H1 (cell line): ENCODE measurements at regions not wholly inside any gene's neighbourhood (a gene's known extent, or its start where the extent isn't known, plus 50 kb on each side); places are given as distances from the start of the nearest gene placed in this dataset.

Source experiments
- CTCF ChIA-PET: fragments of 300-600 bp; sonication (Branson Sonifier 250); formaldehyde crosslinking; loops from one replicate; lab custom pipeline; 2021; ENCODE audit not compliant: partially characterized antibody; lab: Charles Lee
- POLR2A ChIA-PET: fragments of 300-600 bp; sonication (Branson Sonifier 250); formaldehyde crosslinking; loops from one replicate; lab custom pipeline; 2021; ENCODE audit warnings: inconsistent platforms; ENCODE audit not compliant: partially characterized antibody; lab: Charles Lee
- DNase-seq, 2 experiments: peaks; one replicate each; pipeline versions ENCODE4 v3.0.0 to v3.0.0-alpha.2; 2010 to 2022; ENCODE audit warnings: low spot score in 2 of 2, low read depth in 1 of 2, mixed read lengths in 1 of 2
- FAIRE-seq: peaks from 2 replicates; lab custom pipeline; 2011; peaks lifted over from hg19 to GRCh38; lab: Jason Lieb, UNC
- H2AFZ ChIP-seq: 2 replicates; pipeline ENCODE4 v1.8.1; 2012; ENCODE audit warnings: low read length, inconsistent platforms
- H2AK5ac ChIP-seq: 2 replicates; pipeline ENCODE4 v1.6.1; 2013; ENCODE audit warnings: low read depth, low read length
- H2BK120ac ChIP-seq: replicated peaks from 2 replicates; pipeline ENCODE3; 2013; ENCODE audit warnings: low read depth, low read length, inconsistent platforms
- H2BK12ac ChIP-seq: 2 replicates; pipeline ENCODE4 v1.6.1; 2013; ENCODE audit warnings: low read depth, low read length
- H2BK15ac ChIP-seq: 2 replicates; pipeline ENCODE4 v1.6.1; 2013; ENCODE audit warnings: low read length
- H2BK20ac ChIP-seq: 2 replicates; pipeline ENCODE4 v1.6.1; 2013; ENCODE audit warnings: low read length
- H2BK5ac ChIP-seq: 2 replicates; pipeline ENCODE4 v1.6.1; 2013; ENCODE audit warnings: low read depth, low read length
- H3K14ac ChIP-seq: 2 replicates; pipeline ENCODE4 v1.6.1; 2013; ENCODE audit warnings: inconsistent platforms; ENCODE audit not compliant: insufficient read length
- H3K18ac ChIP-seq: 2 replicates; pipeline ENCODE4 v1.6.1; 2013; ENCODE audit warnings: low read length; ENCODE audit errors: extremely low read depth
- H3K23ac ChIP-seq: 2 replicates; pipeline ENCODE4 v1.6.1; 2013; ENCODE audit warnings: inconsistent platforms; ENCODE audit not compliant: insufficient read length
- H3K23me2 ChIP-seq: 2 replicates; pipeline ENCODE4 v1.6.1; 2013; ENCODE audit warnings: low read depth, low read length
- H3K27ac ChIP-seq: 2 replicates; pipeline ENCODE4 v1.6.1; 2011; ENCODE audit warnings: low read depth, low read length, inconsistent platforms
- H3K27me3 ChIP-seq, 4 experiments: replicated peaks in 1 of 4; 1 replicate in 1 of 4; 2 replicates in 3 of 4; pipeline versions ENCODE4 v1.6.1 to v1.8.1; 2011 to 2013; ENCODE audit warnings: low read length in 3 of 4, mild to moderate bottlenecking in 3 of 4, inconsistent platforms in 2 of 4, mixed read lengths in 2 of 4, moderate library complexity in 1 of 4; ENCODE audit not compliant: control insufficient read depth in 3 of 4, insufficient read depth in 3 of 4; ENCODE audit errors: extremely low read depth in 1 of 4
- H3K36me3 ChIP-seq, 4 experiments: 2 replicates each; pipeline versions ENCODE4 v1.6.1 to v1.8.1; 2011 to 2013; ENCODE audit warnings: mild to moderate bottlenecking in 4 of 4, low read length in 3 of 4, moderate library complexity in 2 of 4, control low read depth in 1 of 4, inconsistent platforms in 1 of 4; ENCODE audit not compliant: insufficient read depth in 4 of 4, control insufficient read depth in 2 of 4
- H3K4ac ChIP-seq: replicated peaks from 2 replicates; pipeline ENCODE3; 2013; ENCODE audit warnings: low read length, low read depth, mixed read lengths, inconsistent platforms; ENCODE audit not compliant: insufficient read length
- H3K4me1 ChIP-seq, 4 experiments: replicated peaks in 1 of 4; 1 replicate in 1 of 4; 2 replicates in 3 of 4; pipeline versions ENCODE4 v1.6.1 to v1.8.1; 2011 to 2013; ENCODE audit warnings: low read length in 3 of 4, inconsistent platforms in 2 of 4, mixed read lengths in 1 of 4; ENCODE audit not compliant: insufficient read depth in 4 of 4, control insufficient read depth in 3 of 4
- H3K4me2 ChIP-seq, 2 experiments: 2 replicates each; pipeline versions ENCODE4 v1.6.1 to v1.8.1; 2011 to 2013; ENCODE audit warnings: low read depth in 2 of 2, low read length in 2 of 2, control low read depth in 1 of 2, inconsistent platforms in 1 of 2, mild to moderate bottlenecking in 1 of 2; ENCODE audit not compliant: insufficient read depth in 1 of 2
- H3K4me3 ChIP-seq, 4 experiments: fragments of 200-600, 300-600 bp in 1 of 4; sonication (generic), shearing (Covaris generic), sonication (Bioruptor Twin) in 1 of 4; 2 replicates each; pipeline versions ENCODE4 v1.5.1 to v1.8.1; 2011 to 2016; ENCODE audit warnings: low read length in 4 of 4, low read depth in 3 of 4, control low read depth in 2 of 4, inconsistent platforms in 2 of 4, mild to moderate bottlenecking in 2 of 4, mixed read lengths in 1 of 4, moderate library complexity in 1 of 4; ENCODE audit not compliant: insufficient read depth in 2 of 4; ENCODE audit errors: extremely low read depth in 1 of 4
- H3K56ac ChIP-seq: replicated peaks from 2 replicates; pipeline ENCODE3; 2013; ENCODE audit warnings: low read depth, mild to moderate bottlenecking, mixed read lengths, low read length, inconsistent platforms; ENCODE audit not compliant: insufficient read length
- H3K79me1 ChIP-seq: 2 replicates; pipeline ENCODE4 v1.6.1; 2013; ENCODE audit warnings: low read depth, low read length, control low read depth
- H3K79me2 ChIP-seq, 2 experiments: 2 replicates each; pipeline versions ENCODE4 v1.6.1 to v1.8.1; 2012 to 2013; ENCODE audit warnings: low read length in 2 of 2, mild to moderate bottlenecking in 2 of 2, inconsistent platforms in 1 of 2; ENCODE audit not compliant: insufficient read depth in 2 of 2, control insufficient read depth in 1 of 2
- H3K9ac ChIP-seq, 4 experiments: replicated peaks in 1 of 4; 1 replicate in 1 of 4; 2 replicates in 3 of 4; pipeline versions ENCODE4 v1.6.1 to v1.8.1; 2011 to 2013; ENCODE audit warnings: low read depth in 3 of 4, low read length in 3 of 4, control low read depth in 2 of 4, mild to moderate bottlenecking in 2 of 4, moderate library complexity in 2 of 4, inconsistent platforms in 1 of 4; ENCODE audit errors: extremely low read depth in 1 of 4
- H3K9me3 ChIP-seq, 2 experiments: 2 replicates each; pipeline versions ENCODE4 v1.6.1 to v1.8.1; 2012 to 2013; ENCODE audit warnings: mild to moderate bottlenecking in 2 of 2, moderate library complexity in 2 of 2, control low read depth in 1 of 2, inconsistent platforms in 1 of 2, low read depth in 1 of 2, low read length in 1 of 2, mixed read lengths in 1 of 2; ENCODE audit not compliant: insufficient read depth in 2 of 2
- H4K20me1 ChIP-seq, 2 experiments: replicated peaks in 1 of 2; 2 replicates each; pipeline versions ENCODE3 to v1.8.1; 2011 to 2013; ENCODE audit warnings: inconsistent platforms in 2 of 2, low read length in 2 of 2, mild to moderate bottlenecking in 1 of 2; ENCODE audit not compliant: insufficient read depth in 2 of 2, control insufficient read depth in 1 of 2
- H4K5ac ChIP-seq: 2 replicates; pipeline ENCODE4 v1.6.1; 2013; ENCODE audit warnings: low read length, low read depth, mixed read lengths, inconsistent platforms; ENCODE audit not compliant: insufficient read length
- H4K8ac ChIP-seq: 2 replicates; pipeline ENCODE4 v1.8.0; 2013; ENCODE audit warnings: mild to moderate bottlenecking, moderate library complexity, low read length, inconsistent platforms; ENCODE audit not compliant: insufficient read depth; ENCODE audit errors: extremely low read depth
- H4K91ac ChIP-seq: replicated peaks from 2 replicates; pipeline ENCODE3; 2013; ENCODE audit warnings: low read length, mixed read lengths, inconsistent platforms; ENCODE audit not compliant: insufficient read length
- CREB1 ChIP-seq: IDR thresholded peaks from 2 replicates; pipeline ENCODE4 v1.6.1; 2012; ENCODE audit warnings: inconsistent platforms
- JUN ChIP-seq: IDR thresholded peaks from 2 replicates; pipeline ENCODE4 v1.6.1; 2011; ENCODE audit warnings: low read depth, mild to moderate bottlenecking, improper control_type of control experiment, low read length
- WGBS, 2 experiments: shearing (Covaris generic) in 1 of 2; methylation state at CpG; one replicate each; pipeline versions ENCODE4 v1.1.6 to v1.1.7; 2013 to 2015; ENCODE audit warnings: low lambda C conversion rate in 2 of 2, mixed read lengths in 2 of 2, inconsistent platforms in 1 of 2, low coverage in 1 of 2, missing lambda C conversion rate in 1 of 2; ENCODE audit not compliant: insufficient replicate concordance in 2 of 2, insufficient coverage in 1 of 2, insufficient read length in 1 of 2; ENCODE audit errors: extremely low coverage in 1 of 2, missing lambda C conversion rate in 1 of 2; 5-methylcytosine and 5-hydroxymethylcytosine counted together

GRCh38 chr3:35305406-35305805, 333.9 kb upstream of the ARPP21 start:
- TF ChIP-seq CREB1 (no peak), JUN (no peak)
- no peak overlapping the region for H3K18ac ChIP-seq
- CTCF ChIA-PET = no interaction called here
- H3K23me2 ChIP-seq = no peaks in the 10 kb centered on the region; the same call in 1 of the 2 replicates
- H3K36me3 ChIP-seq = no peaks in the 10 kb centered on the region
- no peak overlapping the region for H2AK5ac ChIP-seq
- no peak overlapping the region for H3K14ac ChIP-seq
- H3K9ac ChIP-seq = no peak overlapping the region
- no peak overlapping the region for H2BK5ac ChIP-seq
- H4K20me1 ChIP-seq = no peaks in the 10 kb centered on the region
- no peak overlapping the region for H4K8ac ChIP-seq
- H3K23ac ChIP-seq = no peak overlapping the region
- H3K27ac ChIP-seq = no peak overlapping the region
- no peak overlapping the region for H2BK12ac ChIP-seq
- no peak overlapping the region for H2BK120ac ChIP-seq
- POLR2A ChIA-PET = no interaction called here
- H3K56ac ChIP-seq = no peak overlapping the region
- H3K4ac ChIP-seq = no peak overlapping the region
- H2BK15ac ChIP-seq = no peak overlapping the region
- DNase-seq (no peak), FAIRE-seq (no peak)
- no peaks in the 10 kb centered on the region for H3K79me2 ChIP-seq
- no peaks in the 10 kb centered on the region for H3K9me3 ChIP-seq
- H3K27me3 ChIP-seq = no peaks in the 10 kb centered on the region
- H4K5ac ChIP-seq = no peak overlapping the region
- no peak overlapping the region for H2BK20ac ChIP-seq
- H2AFZ ChIP-seq = no peak overlapping the region
- no peaks in the 10 kb centered on the region for H3K79me1 ChIP-seq
- H3K4me1 ChIP-seq = no peaks in the 10 kb centered on the region
- WGBS, 2 experiments = 87% methylated on average over 3 of the region's 3 CpGs; no CpG with 5 or more reads in 1 of the 2 experiments
- no peak overlapping the region for H3K4me2 ChIP-seq
- no peak overlapping the region for H3K4me3 ChIP-seq
- H4K91ac ChIP-seq = no peak overlapping the region
